ENCODE measurements at regions not wholly inside any gene's neighbourhood (a gene's known extent, or its start where the extent isn't known, plus 50 kb on each side); places are given as distances from the start of the nearest gene placed in this dataset.
A peak's percentile ranks its signal among the peaks of the same experiment; 100 is the strongest.

DNA sequence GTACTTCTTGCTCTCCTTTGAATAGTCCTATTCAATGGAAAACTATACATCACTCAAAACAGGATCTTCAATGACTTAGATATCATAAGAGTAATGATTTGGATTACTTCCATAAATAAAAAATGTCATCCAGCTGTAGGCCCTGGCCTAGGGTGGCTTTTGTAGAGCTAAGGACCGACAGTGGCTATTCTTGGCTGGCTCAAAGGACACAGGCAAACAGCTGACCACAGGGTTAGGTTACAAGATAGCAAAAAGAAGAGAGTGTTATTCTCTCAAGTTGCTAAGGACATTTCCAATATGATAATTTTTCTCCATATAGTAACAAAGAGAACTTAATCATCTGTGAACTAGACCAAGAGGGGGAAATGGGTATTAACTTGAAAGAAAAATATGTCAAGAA is 495.1 kb downstream of the PLPP3 start:
- no TSS peak for BruUV-seq (replicated peaks)
- H3K4me1 Mint-ChIP-seq (ENCODE audit: insufficient read depth, unreplicated experiment) = peaks cover 24% of the 10 kb centered on the region
- no peaks in the 10 kb centered on the region for H3K27me3 Mint-ChIP-seq (ENCODE audit: insufficient read depth, unreplicated experiment)
- DNase-seq (ENCODE audit: unreplicated experiment) = no peak
- TF ChIP-seq, protein P1, sequence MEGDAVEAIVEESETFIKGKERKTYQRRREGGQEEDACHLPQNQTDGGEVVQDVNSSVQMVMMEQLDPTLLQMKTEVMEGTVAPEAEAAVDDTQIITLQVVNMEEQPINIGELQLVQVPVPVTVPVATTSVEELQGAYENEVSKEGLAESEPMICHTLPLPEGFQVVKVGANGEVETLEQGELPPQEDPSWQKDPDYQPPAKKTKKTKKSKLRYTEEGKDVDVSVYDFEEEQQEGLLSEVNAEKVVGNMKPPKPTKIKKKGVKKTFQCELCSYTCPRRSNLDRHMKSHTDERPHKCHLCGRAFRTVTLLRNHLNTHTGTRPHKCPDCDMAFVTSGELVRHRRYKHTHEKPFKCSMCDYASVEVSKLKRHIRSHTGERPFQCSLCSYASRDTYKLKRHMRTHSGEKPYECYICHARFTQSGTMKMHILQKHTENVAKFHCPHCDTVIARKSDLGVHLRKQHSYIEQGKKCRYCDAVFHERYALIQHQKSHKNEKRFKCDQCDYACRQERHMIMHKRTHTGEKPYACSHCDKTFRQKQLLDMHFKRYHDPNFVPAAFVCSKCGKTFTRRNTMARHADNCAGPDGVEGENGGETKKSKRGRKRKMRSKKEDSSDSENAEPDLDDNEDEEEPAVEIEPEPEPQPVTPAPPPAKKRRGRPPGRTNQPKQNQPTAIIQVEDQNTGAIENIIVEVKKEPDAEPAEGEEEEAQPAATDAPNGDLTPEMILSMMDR (IDR thresholded peaks at IDR 0.05; ENCODE audit: unreplicated experiment) = no peak
- H3K9me3 Mint-ChIP-seq (ENCODE audit: unreplicated experiment) = no peaks in the 10 kb centered on the region
- H3K27ac Mint-ChIP-seq (ENCODE audit: low read depth, unreplicated experiment) = no peak overlapping the region
- ChIA-PET CTCF (interaction anchor here (0.6 kb wide), 1 partner anchor 61 kb away, joined by 3 read pairs; no protein-coding TSS in a partner anchor), POLR2A (no interaction called here)
- H3K36me3 Mint-ChIP-seq (ENCODE audit: insufficient read depth, unreplicated experiment) = no peaks in the 10 kb centered on the region
- H3K4me3 Mint-ChIP-seq (ENCODE audit: unreplicated experiment) = no peak overlapping the region
- intact Hi-C loops (cut with micrococcal nuclease) = no loop called here

DNA sequence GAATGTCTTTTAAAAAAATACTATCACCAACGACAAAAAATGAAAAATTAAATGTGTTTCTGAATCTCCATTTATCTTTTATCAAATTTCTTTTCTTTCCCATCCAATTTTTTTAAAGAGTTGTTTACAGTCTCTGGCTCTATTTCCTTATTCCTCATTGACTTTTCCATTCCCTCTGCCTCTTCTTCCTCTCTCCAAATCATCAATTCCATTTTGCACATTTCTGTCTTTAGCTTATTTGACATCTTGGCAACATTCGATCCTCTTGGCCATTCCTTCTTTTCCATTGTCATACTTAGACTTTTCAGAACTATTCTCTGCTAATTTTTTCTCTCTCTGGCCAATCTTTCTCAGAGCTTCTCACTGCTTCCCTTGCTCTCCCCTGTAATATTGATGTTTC is 497.6 kb downstream of the PLPP3 start:
- Mint-ChIP-seq H3K36me3 (ENCODE audit: insufficient read depth, unreplicated experiment) (no peaks in the 10 kb centered on the region), H3K27ac (ENCODE audit: low read depth, unreplicated experiment) (peak overlapping the region; percentile 83), H3K4me3 (ENCODE audit: unreplicated experiment) (no peak overlapping the region), H3K27me3 (ENCODE audit: insufficient read depth, unreplicated experiment) (no peaks in the 10 kb centered on the region), H3K9me3 (ENCODE audit: unreplicated experiment) (no peaks in the 10 kb centered on the region), H3K4me1 (ENCODE audit: insufficient read depth, unreplicated experiment) (peaks cover 24% of the 10 kb centered on the region)
- no peak for DNase-seq (ENCODE audit: unreplicated experiment)
- intact Hi-C loops (cut with micrococcal nuclease) = no loop called here
- TF ChIP-seq, protein P1 (IDR thresholded peaks at IDR 0.05; ENCODE audit: unreplicated experiment) = no peak
- BruUV-seq (replicated peaks) = no TSS peak
- ChIA-PET CTCF (interaction anchor here (0.7 kb wide), 1 partner anchor 260 kb away, joined by 3 read pairs; no protein-coding TSS in a partner anchor), POLR2A (no interaction called here)

DNA sequence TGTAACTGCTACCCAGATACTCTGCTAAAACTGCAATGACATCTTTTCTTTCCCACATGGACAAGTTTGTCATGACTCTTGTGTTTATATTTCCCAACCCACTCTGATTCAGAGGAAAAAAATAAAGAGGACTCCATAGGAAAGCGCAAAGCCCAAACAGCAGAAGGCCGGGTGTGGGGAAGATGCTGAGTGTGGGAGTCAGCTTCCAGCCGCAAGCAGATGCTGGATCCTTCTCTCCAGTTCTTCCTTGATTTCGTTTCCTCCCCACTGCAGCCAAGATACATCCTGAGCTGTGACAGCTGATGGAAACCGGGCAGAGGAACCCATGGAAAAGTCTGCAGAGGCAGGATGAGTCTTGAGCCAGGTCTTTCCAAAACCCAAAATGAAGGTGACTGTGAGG is 498.2 kb downstream of the PLPP3 start:
- no TSS peak for BruUV-seq (replicated peaks)
- Mint-ChIP-seq H3K4me1 (ENCODE audit: insufficient read depth, unreplicated experiment) (peaks cover 24% of the 10 kb centered on the region), H3K9me3 (ENCODE audit: unreplicated experiment) (no peaks in the 10 kb centered on the region), H3K4me3 (ENCODE audit: unreplicated experiment) (no peak overlapping the region), H3K27me3 (ENCODE audit: insufficient read depth, unreplicated experiment) (no peaks in the 10 kb centered on the region), H3K27ac (ENCODE audit: low read depth, unreplicated experiment) (peak overlapping the region; percentile 83), H3K36me3 (ENCODE audit: insufficient read depth, unreplicated experiment) (no peaks in the 10 kb centered on the region)
- TF ChIP-seq, protein P1 (IDR thresholded peaks at IDR 0.05; ENCODE audit: unreplicated experiment) = no peak
- CTCF ChIA-PET = interaction anchor here (0.6 to 0.7 kb wide), 2 partner anchors 40 to 260 kb away, joined by 3 read pairs; no protein-coding TSS in a partner anchor
- peak; percentile 65 for DNase-seq (ENCODE audit: unreplicated experiment)
- intact Hi-C loops (cut with micrococcal nuclease) = no loop called here
- POLR2A ChIA-PET = no interaction called here

DNA sequence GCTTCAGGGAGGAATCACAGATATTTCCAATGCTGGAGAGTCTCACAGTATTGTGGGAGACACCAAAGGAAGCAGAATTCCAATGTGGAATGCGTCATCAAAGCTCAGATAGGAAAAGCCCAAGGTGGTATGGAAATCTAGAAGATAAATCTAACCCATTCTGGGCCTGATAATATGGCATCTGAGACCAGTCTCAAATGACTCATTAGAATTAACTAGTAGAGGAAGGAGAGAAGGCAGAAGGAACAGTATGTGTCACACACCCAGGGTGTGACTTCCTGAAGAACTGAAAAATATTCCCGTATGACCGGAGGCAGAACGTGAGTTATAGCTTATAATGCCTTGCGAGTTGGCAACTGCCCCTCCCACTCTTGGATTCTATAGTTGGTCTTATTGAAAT is 499.2 kb downstream of the PLPP3 start:
- BruUV-seq (replicated peaks) = no TSS peak
- ChIA-PET CTCF (interaction anchor here (0.8 kb wide), 1 partner anchor 98 kb away, joined by 3 read pairs; no protein-coding TSS in a partner anchor), POLR2A (interaction anchor here (0.6 to 0.9 kb wide), 3 partner anchors 19 to 352 kb away, joined by 3 to 4 read pairs (median 3); no protein-coding TSS in a partner anchor)
- TF ChIP-seq, protein P1 (IDR thresholded peaks at IDR 0.05; ENCODE audit: unreplicated experiment) = no peak
- Mint-ChIP-seq H3K27ac (ENCODE audit: low read depth, unreplicated experiment) (peak overlapping the region; percentile 83), H3K36me3 (ENCODE audit: insufficient read depth, unreplicated experiment) (no peaks in the 10 kb centered on the region), H3K27me3 (ENCODE audit: insufficient read depth, unreplicated experiment) (no peaks in the 10 kb centered on the region), H3K9me3 (ENCODE audit: unreplicated experiment) (no peaks in the 10 kb centered on the region), H3K4me1 (ENCODE audit: insufficient read depth, unreplicated experiment) (peaks cover 24% of the 10 kb centered on the region), H3K4me3 (ENCODE audit: unreplicated experiment) (no peak overlapping the region)
- intact Hi-C loops (cut with micrococcal nuclease) = no loop called here
- peak; percentile 51 for DNase-seq (ENCODE audit: unreplicated experiment)

Measured in MCF 10A (cell line).